ENCODE measurements at regions not wholly inside any gene's neighbourhood (a gene's known extent, or its start where the extent isn't known, plus 50 kb on each side); places are given as distances from the start of the nearest gene placed in this dataset.

- BruUV-seq (replicated peaks) = no TSS peak
- DNase-seq (ENCODE audit: low read depth, low spot score) (no peak), ATAC-seq (no peak)
- POLR2A ChIA-PET = no interaction called here
- Histone ChIP-seq H2AFZ (ENCODE audit: low read depth, low read length, poor library complexity, severe bottlenecking) (no peak overlapping the region), H3K36me3 (ENCODE audit: control insufficient read depth in 1 of 2, insufficient read depth in 2 of 2, low read length in 2 of 2) (no peaks in the 10 kb centered on the region), H4K20me1 (ENCODE audit: insufficient read depth) (no peaks in the 10 kb centered on the region), H3K4me2 (ENCODE audit: low read length) (no peak overlapping the region), H3K9me2 (ENCODE audit: insufficient read depth) (no peaks in the 10 kb centered on the region), H3K79me2 (ENCODE audit: insufficient read depth, low read length) (no peaks in the 10 kb centered on the region), H3K4me1 (ENCODE audit: control insufficient read depth in 1 of 2, insufficient read depth in 2 of 2, low read length in 2 of 2) (peaks cover 0 to 4% of the 10 kb centered on the region in 2 experiments; a peak in 2 of 4 replicates), H3K27me3 (ENCODE audit: insufficient read depth, low read length) (no peaks in the 10 kb centered on the region), H3K4me3 (replicated peaks in 1 of 2; ENCODE audit: low read depth in 1 of 2, low read length in 2 of 2) (no peak overlapping the region), H3K27ac (ENCODE audit: low read depth, low read length) (no peak overlapping the region), H3K9ac (ENCODE audit: low read length) (no peak overlapping the region), H3K9me3 (ENCODE audit: control insufficient read depth in 1 of 2, insufficient read depth in 1 of 2, low read depth in 1 of 2, low read length in 2 of 2) (no peaks in the 10 kb centered on the region)
- intact Hi-C loops (cut with micrococcal nuclease) = no loop called here
- CTCF ChIA-PET = no interaction called here
- no peak for TF ChIP-seq ATF3 (IDR thresholded peaks at IDR 0.05)
- no peak for TF ChIP-seq POLR2A (IDR thresholded peaks at IDR 0.05; ENCODE audit: borderline replicate concordance, extremely low read depth, insufficient read depth, insufficient read length)
- TF ChIP-seq EZH2 (IDR thresholded peaks at IDR 0.05) = no peak
- TF ChIP-seq ELF1 (IDR thresholded peaks at IDR 0.05; ENCODE audit: borderline replicate concordance, low read depth) = no peak
- TF ChIP-seq SP1 (IDR thresholded peaks at IDR 0.05; ENCODE audit: low read depth) = no peak
- TF ChIP-seq TCF7L2 (IDR thresholded peaks at IDR 0.05; ENCODE audit: borderline replicate concordance, extremely low read depth, insufficient read depth, insufficient read length) = no peak
- no peak for TF ChIP-seq FOSL1 (IDR thresholded peaks at IDR 0.05; ENCODE audit: low read depth)
- TF ChIP-seq SIN3A (IDR thresholded peaks at IDR 0.05; ENCODE audit: low read depth) = no peak
- no peak for TF ChIP-seq EGR1 (IDR thresholded peaks at IDR 0.05; ENCODE audit: low read depth)
- no peak for TF ChIP-seq CBX3 (IDR thresholded peaks at IDR 0.05; ENCODE audit: low read depth)
- no peak for TF ChIP-seq RAD21 (IDR thresholded peaks at IDR 0.05; ENCODE audit: low read depth)
- no peak for TF ChIP-seq EZH2phosphoT487 (IDR thresholded peaks at IDR 0.05; ENCODE audit: borderline replicate concordance)
- RAD21 ChIA-PET (ENCODE audit: low non-redundant PET in 1 of 2, low total read pairs in 2 of 2, uncharacterized antibody in 2 of 2, unreplicated experiment in 2 of 2) = no interaction called here
Measured at GRCh38 chr10:32175629-32176028, 119.4 kb upstream of the KIF5B start.

GRCh38 chr10:32174349-32174893 is 118.2 kb upstream of the KIF5B start:
- Histone ChIP-seq H3K4me1 (ENCODE audit: control insufficient read depth in 1 of 2, insufficient read depth in 2 of 2, low read length in 2 of 2) (peaks cover 0 to 4% of the 10 kb centered on the region in 2 experiments; a peak in 2 of 4 replicates), H3K9ac (ENCODE audit: low read length) (no peak overlapping the region), H3K27me3 (ENCODE audit: insufficient read depth, low read length) (no peaks in the 10 kb centered on the region), H3K4me3 (replicated peaks in 1 of 2; ENCODE audit: low read depth in 1 of 2, low read length in 2 of 2) (no peak overlapping the region), H3K9me2 (ENCODE audit: insufficient read depth) (no peaks in the 10 kb centered on the region), H2AFZ (ENCODE audit: low read depth, low read length, poor library complexity, severe bottlenecking) (no peak overlapping the region), H3K36me3 (ENCODE audit: control insufficient read depth in 1 of 2, insufficient read depth in 2 of 2, low read length in 2 of 2) (no peaks in the 10 kb centered on the region), H4K20me1 (ENCODE audit: insufficient read depth) (no peaks in the 10 kb centered on the region), H3K9me3 (ENCODE audit: control insufficient read depth in 1 of 2, insufficient read depth in 1 of 2, low read depth in 1 of 2, low read length in 2 of 2) (no peaks in the 10 kb centered on the region), H3K27ac (ENCODE audit: low read depth, low read length) (no peak overlapping the region), H3K79me2 (ENCODE audit: insufficient read depth, low read length) (no peaks in the 10 kb centered on the region), H3K4me2 (ENCODE audit: low read length) (no peak overlapping the region)
- ChIA-PET CTCF (no interaction called here), POLR2A (interaction anchor here (0.7 kb wide), 1 partner anchor 391 kb away, joined by 4 read pairs; no protein-coding TSS in a partner anchor), RAD21 (ENCODE audit: low non-redundant PET in 1 of 2, low total read pairs in 2 of 2, uncharacterized antibody in 2 of 2, unreplicated experiment in 2 of 2) (interaction anchor here in 1 of 2 experiments (0.6 kb wide), 1 partner anchor 268 kb away, joined by 3 read pairs; no protein-coding TSS in a partner anchor)
- BruUV-seq (replicated peaks) = no TSS peak
- intact Hi-C loops (cut with micrococcal nuclease) = no loop called here
- no peak for ATAC-seq
- DNase-seq (ENCODE audit: low read depth, low spot score) = no peak
- TF ChIP-seq JUND (IDR thresholded peaks at IDR 0.05) = no peak
- TF ChIP-seq CEBPB (IDR thresholded peaks at IDR 0.05; ENCODE audit: low read depth) = no peak
- TF ChIP-seq ZBTB33 (IDR thresholded peaks at IDR 0.05; ENCODE audit: extremely low read depth, insufficient replicate concordance, low read length) = no peak
- TF ChIP-seq POLR2AphosphoS5 (IDR thresholded peaks at IDR 0.05; ENCODE audit: low read depth, low read length) = no peak
- TF ChIP-seq CTCF (IDR thresholded peaks at IDR 0.05 in 2 of 3, conservative IDR thresholded peaks at IDR 0.05 in 1 of 3; ENCODE audit: borderline replicate concordance in 1 of 3, insufficient read depth in 1 of 3, low read depth in 2 of 3, low read length in 2 of 3) = no peak
